Fibroblast of skin of left biceps (primary cell): ENCODE measurements at regions not wholly inside any gene's neighbourhood (a gene's known extent, or its start where the extent isn't known, plus 50 kb on each side); places are given as distances from the start of the nearest gene placed in this dataset.
"Not testable (repeated sequence)": the region's sequence is repeated elsewhere in the genome, so short reads cannot be mapped to it uniquely, and the experiment has no call there.

Experiments used
- DNase-seq, 2 experiments: peaks; one replicate each; pipeline ENCODE4 v3.0.0-alpha.2; 2013; ENCODE audit warnings: low read depth in 2 of 2

- DNase-seq = not testable (repeated sequence)
Observed at GRCh38 chr12:88368077-88368476, 212.2 kb downstream of the KITLG start.

- DNase-seq = no peak
Observed at GRCh38 chr12:88371416-88372183, 208.7 kb downstream of the KITLG start.

- DNase-seq = no peak
Observed at GRCh38 chr12:88375306-88376305, 204.7 kb downstream of the KITLG start.

- no peak for DNase-seq
Observed at GRCh38 chr12:88377973-88378372, 202.3 kb downstream of the KITLG start.

GRCh38 chr12:88381466-88381865, 198.8 kb downstream of the KITLG start:
- no peak for DNase-seq

- DNase-seq = no peak
Observed at GRCh38 chr12:88383405-88383804, 196.9 kb downstream of the KITLG start.

GRCh38 chr12:88388566-88389540, 191.4 kb downstream of the KITLG start:
- no peak for DNase-seq

- DNase-seq = no peak
Observed at GRCh38 chr12:88390811-88391210, 189.5 kb downstream of the KITLG start.

- peak; percentile 72 to 79 for DNase-seq
Observed at GRCh38 chr12:88391556-88391955, 188.7 kb downstream of the KITLG start.

- no peak for DNase-seq
Observed at GRCh38 chr12:88393017-88393767, 187.1 kb downstream of the KITLG start.

GRCh38 chr12:88398031-88398430, 182.2 kb downstream of the KITLG start:
- no peak for DNase-seq

- no peak for DNase-seq
Observed at GRCh38 chr12:88399811-88400210, 180.5 kb downstream of the KITLG start.

GRCh38 chr12:88400302-88400701, 180.0 kb downstream of the KITLG start:
- no peak for DNase-seq

GRCh38 chr12:88401155-88401554, 179.1 kb downstream of the KITLG start:
- no peak for DNase-seq

- DNase-seq = no peak
Observed at GRCh38 chr12:88406905-88407304, 173.4 kb downstream of the KITLG start.

GRCh38 chr12:88408823-88409222, 171.4 kb downstream of the KITLG start:
- DNase-seq = no peak

GRCh38 chr12:88409257-88409656, 171.0 kb downstream of the KITLG start:
- DNase-seq = no peak

GRCh38 chr12:88411689-88412088, 168.6 kb downstream of the KITLG start:
- no peak for DNase-seq

- DNase-seq = no peak
Observed at GRCh38 chr12:88413646-88414045, 166.6 kb downstream of the KITLG start.

GRCh38 chr12:88416155-88416554, 164.1 kb downstream of the KITLG start:
- no peak for DNase-seq

GRCh38 chr12:88416786-88417185, 163.5 kb downstream of the KITLG start:
- no peak for DNase-seq
